BLaER1 treated with 17β-estradiol and CSF1 and Interleukin-3, amounts not matched to agents 10 nM and 100 nM (cell line): ENCODE measurements at regions not wholly inside any gene's neighbourhood (a gene's known extent, or its start where the extent isn't known, plus 50 kb on each side); places are given as distances from the start of the nearest gene placed in this dataset.

ENCODE experiments used
- H3K27ac ChIP-seq, 11 experiments: shearing (Covaris generic); formaldehyde crosslinking; 2 replicates each; pipeline ENCODE4 v1.8.1; 2022
- H3K27me3 ChIP-seq, 11 experiments: shearing (Covaris generic); formaldehyde crosslinking; 2 replicates each; pipeline ENCODE4 v1.8.1; 2022
- H3K36me3 ChIP-seq, 11 experiments: shearing (Covaris generic); formaldehyde crosslinking; 2 replicates each; pipeline ENCODE4 v1.8.1; 2022
- H3K4me1 ChIP-seq, 10 experiments: shearing (Covaris generic); formaldehyde crosslinking; 2 replicates each; pipeline ENCODE4 v1.8.1; 2022
- H3K4me2 ChIP-seq, 11 experiments: shearing (Covaris generic); formaldehyde crosslinking; 2 replicates each; pipeline ENCODE4 v1.8.1; 2022
- H3K4me3 ChIP-seq, 10 experiments: shearing (Covaris generic); formaldehyde crosslinking; 2 replicates each; pipeline ENCODE4 v1.8.1; 2022
- H3K9ac ChIP-seq, 11 experiments: shearing (Covaris generic); formaldehyde crosslinking; 2 replicates each; pipeline ENCODE4 v1.8.1; 2022
- H3K9me3 ChIP-seq, 11 experiments: shearing (Covaris generic); formaldehyde crosslinking; replicated peaks in 1 of 11; 2 replicates each; pipeline ENCODE4 v1.8.1; 2022
- H4K20me1 ChIP-seq, 11 experiments: shearing (Covaris generic); formaldehyde crosslinking; 2 replicates each; pipeline ENCODE4 v1.8.1; 2022
- Cebpa-rat ChIP-seq, 11 experiments: shearing (Covaris generic); IDR thresholded peaks; 2 replicates each; pipeline ENCODE4 v1.8.1; 2022

GRCh38 chr6:150299873-150300485 lies 68.8 kb upstream of the IYD start:
- no peaks in the 10 kb centered on the region for H3K27me3 ChIP-seq
- no peak for TF ChIP-seq Cebpa-rat (IDR thresholded peaks at IDR 0.05)
- H3K27ac ChIP-seq: no peak overlapping the region
- H4K20me1 ChIP-seq: no peaks in the 10 kb centered on the region
- peaks cover 26 to 41% (median 33%) of the 10 kb centered on the region in 11 experiments for H3K9me3 ChIP-seq
- H3K9ac ChIP-seq: no peak overlapping the region
- H3K36me3 ChIP-seq: 0 out of 22 replicates have a peak, but pooled peaks cover 0 to 10% (median 0%) of the 10 kb centered on the region in 11 experiments
- H3K4me1 ChIP-seq: peaks cover 0 to 18% (median 0%) of the 10 kb centered on the region in 10 experiments; a peak in 7 of 20 replicates
- H3K4me2 ChIP-seq: no peak overlapping the region
- H3K4me3 ChIP-seq: no peak overlapping the region

- no peaks in the 10 kb centered on the region for H4K20me1 ChIP-seq
- no peak overlapping the region for H3K4me3 ChIP-seq
- no peak overlapping the region for H3K27ac ChIP-seq
- no peaks in the 10 kb centered on the region for H3K27me3 ChIP-seq
- peaks cover 13 to 21% (median 16%) of the 10 kb centered on the region in 11 experiments for H3K9me3 ChIP-seq
- no peak overlapping the region for H3K9ac ChIP-seq
- H3K4me1 ChIP-seq: peaks cover 0 to 14% (median 0%) of the 10 kb centered on the region in 10 experiments; a peak in 7 of 20 replicates
- TF ChIP-seq Cebpa-rat (IDR thresholded peaks at IDR 0.05): no peak
- peak overlapping the region in 3 of 11 experiments; percentile 36 to 60 (median 45); a peak in 6 of 22 replicates for H3K4me2 ChIP-seq
- H3K36me3 ChIP-seq: 0 out of 22 replicates have a peak, but pooled peaks cover 0 to 5% (median 0%) of the 10 kb centered on the region in 11 experiments
These were observed 66.8 kb upstream of the IYD start for GRCh38 chr6:150301846-150302519.

- Histone ChIP-seq H3K4me2 (peak overlapping the region in 3 of 11 experiments; percentile 30 to 60 (median 36); a peak in 5 of 22 replicates), H3K27ac (no peak overlapping the region), H3K36me3 (no peaks in the 10 kb centered on the region)
These were observed 66.2 kb upstream of the IYD start for GRCh38 chr6:150302520-150303176.

GRCh38 chr6:150303256-150303655 lies 65.6 kb upstream of the IYD start:
- Histone ChIP-seq H3K4me3 (no peak overlapping the region), H4K20me1 (no peaks in the 10 kb centered on the region), H3K27me3 (no peaks in the 10 kb centered on the region), H3K4me2 (no peak overlapping the region), H3K9me3 (peaks cover under 1 to 8% (median 3%) of the 10 kb centered on the region in 11 experiments; a peak in 21 of 22 replicates), H3K36me3 (no peaks in the 10 kb centered on the region), H3K9ac (no peak overlapping the region), H3K27ac (no peak overlapping the region), H3K4me1 (peaks cover 0 to 14% (median 0%) of the 10 kb centered on the region in 10 experiments; a peak in 7 of 20 replicates)
- TF ChIP-seq Cebpa-rat (IDR thresholded peaks at IDR 0.05): no peak

More at GRCh38 chr6:150302520-150303176, 66.2 kb upstream of the IYD start:
- H3K27me3 ChIP-seq: no peaks in the 10 kb centered on the region
- H3K4me3 ChIP-seq: no peak overlapping the region
- H3K9ac ChIP-seq: no peak overlapping the region
- no peak for TF ChIP-seq Cebpa-rat (IDR thresholded peaks at IDR 0.05)
- H3K9me3 ChIP-seq: peaks cover 7 to 14% (median 9%) of the 10 kb centered on the region in 11 experiments
- H3K4me1 ChIP-seq: peaks cover 0 to 14% (median 0%) of the 10 kb centered on the region in 10 experiments; a peak in 7 of 20 replicates
- H4K20me1 ChIP-seq: no peaks in the 10 kb centered on the region

DNA sequence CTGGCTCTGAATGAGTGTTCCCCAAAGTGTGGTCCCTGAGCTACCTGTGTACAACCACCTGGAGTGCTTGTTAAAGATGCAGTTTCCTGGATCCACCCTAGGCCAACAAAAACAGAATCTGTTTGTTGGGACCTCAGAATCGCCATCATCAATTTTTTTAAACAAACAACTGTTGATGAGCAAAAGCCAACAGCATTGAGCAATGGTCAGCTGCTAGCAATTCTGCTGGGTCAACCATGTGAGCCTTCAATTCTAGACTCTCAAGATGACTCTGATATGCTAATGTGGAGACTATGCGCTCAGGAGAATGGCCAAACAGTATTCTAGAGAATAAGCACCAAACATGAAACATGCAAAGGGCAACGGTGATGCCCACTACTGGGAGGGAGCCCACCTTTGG lies 64.4 kb upstream of the IYD start:
- no peaks in the 10 kb centered on the region for H3K27me3 ChIP-seq

DNA sequence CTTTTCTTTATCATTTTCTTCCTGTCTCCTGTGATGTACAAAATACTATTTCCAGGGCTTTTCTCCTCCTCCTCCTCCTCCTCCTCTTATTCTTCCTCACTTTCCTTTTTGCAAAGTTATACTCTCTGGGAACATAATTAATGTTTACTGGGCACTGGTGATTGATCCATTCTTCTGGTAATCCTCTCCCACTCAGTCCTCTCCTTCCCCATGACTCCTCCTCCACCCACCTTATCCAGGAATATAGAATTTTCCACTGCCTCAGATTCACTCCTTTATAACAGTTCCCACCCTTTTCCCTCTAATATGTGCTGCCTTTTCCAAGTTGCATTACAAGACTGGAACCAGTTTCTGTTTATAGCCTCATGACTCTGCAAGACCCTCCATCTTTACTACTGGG lies 62.5 kb upstream of the IYD start:
- TF ChIP-seq Cebpa-rat (IDR thresholded peaks at IDR 0.05): no peak
- Histone ChIP-seq H3K4me2 (no peak overlapping the region), H3K9me3 (0 out of 22 replicates have a peak, but pooled peaks cover 0 to 3% (median 0%) of the 10 kb centered on the region in 11 experiments), H3K9ac (no peak overlapping the region), H3K36me3 (no peaks in the 10 kb centered on the region), H3K27ac (no peak overlapping the region), H4K20me1 (no peaks in the 10 kb centered on the region), H3K27me3 (no peaks in the 10 kb centered on the region), H3K4me3 (no peak overlapping the region), H3K4me1 (peaks cover 0 to 20% (median 0%) of the 10 kb centered on the region in 10 experiments; a peak in 7 of 20 replicates)

More for the DNA sequence above, 64.4 kb upstream of the IYD start:
- Histone ChIP-seq H3K9me3 (0 out of 22 replicates have a peak, but pooled peaks cover 0 to 3% (median 0%) of the 10 kb centered on the region in 11 experiments), H3K27ac (no peak overlapping the region), H4K20me1 (no peaks in the 10 kb centered on the region), H3K4me3 (no peak overlapping the region), H3K9ac (no peak overlapping the region), H3K36me3 (no peaks in the 10 kb centered on the region), H3K4me1 (peaks cover 0 to 14% (median 0%) of the 10 kb centered on the region in 10 experiments; a peak in 7 of 20 replicates), H3K4me2 (0 out of 22 replicates have a peak overlapping the region, but pooled peaks of 1 of the 11 experiments have one; percentile 17)
- no peak for TF ChIP-seq Cebpa-rat (IDR thresholded peaks at IDR 0.05)

DNA sequence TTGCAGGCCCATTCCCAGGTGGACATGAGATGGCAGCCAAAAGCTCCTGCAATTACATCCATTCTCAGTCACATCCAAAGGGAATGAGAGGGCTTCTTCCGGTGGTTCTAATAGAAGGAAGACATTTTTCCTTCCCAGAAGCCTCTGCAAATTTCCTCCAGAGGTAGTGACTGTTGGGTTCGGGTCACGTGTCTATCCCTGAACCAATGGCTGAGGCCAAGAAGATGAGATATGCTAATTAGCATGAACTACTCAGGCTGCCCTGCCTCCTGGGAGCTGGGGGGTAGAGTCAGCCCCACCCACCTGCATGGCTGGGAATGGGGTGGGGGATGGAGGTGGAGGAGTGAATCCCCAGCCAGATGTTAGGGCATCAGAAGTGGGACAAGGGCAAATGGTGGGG lies 61.3 kb upstream of the IYD start:
- H3K9me3 ChIP-seq: 0 out of 22 replicates have a peak, but pooled peaks cover 0 to 3% (median 0%) of the 10 kb centered on the region in 11 experiments
- H3K27me3 ChIP-seq: no peaks in the 10 kb centered on the region
- H4K20me1 ChIP-seq: no peaks in the 10 kb centered on the region
- no peak overlapping the region for H3K4me2 ChIP-seq
- H3K4me1 ChIP-seq: peaks cover 0 to 11% (median 0%) of the 10 kb centered on the region in 10 experiments; a peak in 6 of 20 replicates
- H3K36me3 ChIP-seq: no peaks in the 10 kb centered on the region
- H3K9ac ChIP-seq: no peak overlapping the region
- TF ChIP-seq Cebpa-rat (IDR thresholded peaks at IDR 0.05): no peak
- no peak overlapping the region for H3K4me3 ChIP-seq
- no peak overlapping the region for H3K27ac ChIP-seq

GRCh38 chr6:150308812-150309645 lies 59.8 kb upstream of the IYD start:
- H3K4me2 ChIP-seq: no peak overlapping the region
- no peak for TF ChIP-seq Cebpa-rat (IDR thresholded peaks at IDR 0.05)

More at GRCh38 chr6:150308812-150309645, 59.8 kb upstream of the IYD start:
- Histone ChIP-seq H3K9ac (no peak overlapping the region), H3K36me3 (no peaks in the 10 kb centered on the region), H3K27ac (no peak overlapping the region), H3K4me3 (no peak overlapping the region), H3K4me1 (peaks cover 0 to 12% (median 7%) of the 10 kb centered on the region in 10 experiments; a peak in 11 of 20 replicates), H3K9me3 (0 out of 22 replicates have a peak, but pooled peaks cover 0 to 3% (median 0%) of the 10 kb centered on the region in 11 experiments), H4K20me1 (no peaks in the 10 kb centered on the region), H3K27me3 (no peaks in the 10 kb centered on the region)
